Astrocyte of the cerebellum (primary cell): ENCODE measurements at regions not wholly inside any gene's neighbourhood (a gene's known extent, or its start where the extent isn't known, plus 50 kb on each side); places are given as distances from the start of the nearest gene placed in this dataset.

Experiments used
- DNase-seq: peaks from one replicate; pipeline ENCODE4 v3.0.0-alpha.2; 2011; ENCODE audit warnings: low read depth
- H3K4me3 ChIP-seq: 2 replicates; pipeline ENCODE4 v1.5.1; 2011; ENCODE audit warnings: mild to moderate bottlenecking, low read depth, low read length, moderate library complexity
- in situ Hi-C: cut with HindIII; loops from 2 replicates; pipeline ENCODE4 v1.10.0; 2017; ENCODE audit warnings: low sequenced_read_pairs
- TF ChIP-seq, protein P1 (sequence below): IDR thresholded peaks from 2 replicates; pipeline ENCODE4 v1.5.1; 2012; ENCODE audit warnings: low read length, low read depth, moderate library complexity, mild to moderate bottlenecking; ENCODE audit errors: missing control alignments

DNA sequence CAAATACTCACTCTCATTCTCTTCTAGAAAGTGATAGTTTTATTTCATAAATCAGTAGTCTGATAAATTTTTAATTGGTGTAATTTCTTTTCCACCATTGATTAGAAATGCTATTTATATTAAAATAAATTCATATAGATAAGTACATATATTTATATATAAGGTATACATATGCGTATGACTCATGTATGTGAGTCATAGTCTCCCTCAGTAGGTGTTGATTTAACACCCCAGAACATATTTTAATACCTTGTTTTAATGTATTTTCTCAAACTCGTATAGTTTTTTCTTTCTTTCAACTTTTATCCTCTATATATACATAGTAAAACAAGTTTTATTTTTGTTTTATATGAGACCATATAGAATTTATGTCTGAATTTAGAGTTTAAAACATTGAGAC, 130.4 kb downstream of the PLG start:
- TF ChIP-seq, protein P1, sequence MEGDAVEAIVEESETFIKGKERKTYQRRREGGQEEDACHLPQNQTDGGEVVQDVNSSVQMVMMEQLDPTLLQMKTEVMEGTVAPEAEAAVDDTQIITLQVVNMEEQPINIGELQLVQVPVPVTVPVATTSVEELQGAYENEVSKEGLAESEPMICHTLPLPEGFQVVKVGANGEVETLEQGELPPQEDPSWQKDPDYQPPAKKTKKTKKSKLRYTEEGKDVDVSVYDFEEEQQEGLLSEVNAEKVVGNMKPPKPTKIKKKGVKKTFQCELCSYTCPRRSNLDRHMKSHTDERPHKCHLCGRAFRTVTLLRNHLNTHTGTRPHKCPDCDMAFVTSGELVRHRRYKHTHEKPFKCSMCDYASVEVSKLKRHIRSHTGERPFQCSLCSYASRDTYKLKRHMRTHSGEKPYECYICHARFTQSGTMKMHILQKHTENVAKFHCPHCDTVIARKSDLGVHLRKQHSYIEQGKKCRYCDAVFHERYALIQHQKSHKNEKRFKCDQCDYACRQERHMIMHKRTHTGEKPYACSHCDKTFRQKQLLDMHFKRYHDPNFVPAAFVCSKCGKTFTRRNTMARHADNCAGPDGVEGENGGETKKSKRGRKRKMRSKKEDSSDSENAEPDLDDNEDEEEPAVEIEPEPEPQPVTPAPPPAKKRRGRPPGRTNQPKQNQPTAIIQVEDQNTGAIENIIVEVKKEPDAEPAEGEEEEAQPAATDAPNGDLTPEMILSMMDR, result no peak

GRCh38 chr6:160837146-160837545, 135.1 kb downstream of the PLG start:
- H3K4me3 ChIP-seq, result no peak overlapping the region
- TF ChIP-seq, protein P1, result no peak
- DNase-seq, result no peak
- in situ Hi-C loops, result no loop called here

More for the DNA sequence above, 130.4 kb downstream of the PLG start:
- in situ Hi-C loops, result no loop called here
- no peak overlapping the region for H3K4me3 ChIP-seq
- DNase-seq, result no peak

DNA sequence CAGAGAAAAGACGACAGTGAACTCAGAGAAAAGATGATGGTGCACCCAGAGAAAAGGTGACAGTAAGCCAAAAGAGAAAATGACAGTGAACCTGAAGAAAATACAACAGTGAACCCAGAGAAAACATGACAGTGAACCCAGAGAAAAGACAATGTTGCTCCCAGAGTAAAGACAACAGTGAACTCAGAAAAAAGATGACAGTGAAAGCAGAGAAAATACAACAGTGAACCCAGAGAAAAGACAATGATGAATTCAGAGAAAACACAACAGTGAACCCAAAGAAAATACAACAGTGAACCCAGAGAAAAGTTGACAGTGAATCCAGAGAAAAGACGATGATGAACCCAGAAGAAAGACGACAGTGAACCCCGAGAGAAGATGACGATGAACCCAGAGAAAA, 140.5 kb upstream of the MAP3K4 start:
- in situ Hi-C loops, result no loop called here
- no peak for DNase-seq
- TF ChIP-seq, protein P1, result no peak
- H3K4me3 ChIP-seq, result no peak overlapping the region

GRCh38 chr6:160853946-160854345, 137.6 kb upstream of the MAP3K4 start:
- no peak overlapping the region for H3K4me3 ChIP-seq
- TF ChIP-seq, protein P1, result no peak
- in situ Hi-C loops, result no loop called here

DNA sequence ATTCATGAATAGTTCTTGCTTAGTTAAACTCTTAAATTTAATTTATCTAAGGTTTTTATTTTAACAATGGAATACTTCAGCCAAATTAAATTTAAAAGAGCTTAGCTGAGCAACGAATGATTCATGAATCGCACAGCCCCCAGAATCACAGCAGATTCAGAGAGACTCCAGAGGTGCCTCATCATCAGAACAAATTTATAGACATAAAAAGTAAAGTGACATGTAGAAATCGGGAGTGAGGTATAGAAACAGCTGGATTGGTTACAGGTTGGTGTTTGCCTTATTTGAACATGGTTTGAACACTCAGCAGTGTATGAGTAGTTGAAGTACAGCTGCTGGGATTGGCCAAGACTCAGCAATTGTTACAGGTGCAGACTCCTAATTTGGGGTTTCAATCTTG, 132.7 kb upstream of the MAP3K4 start:
- H3K4me3 ChIP-seq, result no peak overlapping the region
- TF ChIP-seq, protein P1, result no peak
- DNase-seq, result no peak
- in situ Hi-C loops, result no loop called here

More at GRCh38 chr6:160853946-160854345, 137.6 kb upstream of the MAP3K4 start:
- DNase-seq, result no peak

- in situ Hi-C loops, result no loop called here
- H3K4me3 ChIP-seq, result no peak overlapping the region
- no peak for DNase-seq
- TF ChIP-seq, protein P1, result no peak
Measured at GRCh38 chr6:160859822-160860221, 131.7 kb upstream of the MAP3K4 start.

GRCh38 chr6:160861824-160862223, 129.7 kb upstream of the MAP3K4 start:
- no peak overlapping the region for H3K4me3 ChIP-seq
- in situ Hi-C loops, result no loop called here
- TF ChIP-seq, protein P1, result no peak
- DNase-seq, result no peak
